Right renal cortex interstitium (tissue), 3 donors: ENCODE measurements at regions not wholly inside any gene's neighbourhood (a gene's known extent, or its start where the extent isn't known, plus 50 kb on each side); places are given as distances from the start of the nearest gene placed in this dataset.
"Not testable (repeated sequence)": the region's sequence is repeated elsewhere in the genome, so short reads cannot be mapped to it uniquely, and the experiment has no call there.

ENCODE experiments used
- DNase-seq, 3 donors: peaks; one replicate each; pipeline ENCODE4 v3.0.0-alpha.2; 2013; ENCODE audit warnings: low read depth in 3 of 3, low spot score in 2 of 3

GRCh38 chr3:178189854-178190253, 346.4 kb upstream of the KCNMB2 start:
- DNase-seq = no peak

GRCh38 chr3:178193846-178194245, 342.4 kb upstream of the KCNMB2 start:
- no peak for DNase-seq

DNA sequence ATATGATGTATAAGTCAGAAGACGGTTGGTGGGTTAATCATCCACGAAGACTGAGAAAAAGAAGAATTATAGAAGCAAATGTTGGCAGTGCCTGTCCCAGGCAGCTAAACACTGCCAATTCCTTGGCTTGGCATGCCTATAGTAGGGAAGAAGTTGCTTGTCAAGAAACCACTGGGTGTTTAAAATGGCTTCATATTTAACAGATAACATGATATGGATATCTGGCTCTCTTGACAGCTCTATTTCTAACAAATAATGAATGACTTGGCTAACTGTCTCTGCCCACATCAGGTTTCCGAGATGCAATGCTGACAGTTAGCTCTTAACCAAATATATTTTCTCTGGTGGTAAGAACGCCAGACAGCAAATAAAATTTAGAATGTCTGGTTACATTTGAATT, 341.7 kb upstream of the KCNMB2 start:
- DNase-seq = no peak

DNA sequence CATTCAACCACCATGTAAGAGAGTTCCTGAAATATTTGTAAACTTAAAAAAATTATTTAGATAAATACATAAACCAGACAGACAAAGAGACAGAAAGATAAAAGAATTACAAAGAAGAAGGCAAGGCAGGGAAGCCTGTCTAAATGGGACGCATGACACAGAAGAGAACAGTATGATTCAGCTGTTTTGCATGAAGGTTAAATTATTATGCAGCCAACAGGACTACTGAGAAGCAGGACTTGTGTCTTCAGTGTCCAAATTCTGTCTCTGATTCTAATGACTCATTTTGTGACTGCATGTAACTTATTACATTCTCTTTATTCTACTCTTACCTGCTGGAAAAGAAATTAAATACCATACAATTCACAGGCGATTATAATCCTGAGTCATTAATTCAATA, 340.4 kb upstream of the KCNMB2 start:
- no peak for DNase-seq

DNA sequence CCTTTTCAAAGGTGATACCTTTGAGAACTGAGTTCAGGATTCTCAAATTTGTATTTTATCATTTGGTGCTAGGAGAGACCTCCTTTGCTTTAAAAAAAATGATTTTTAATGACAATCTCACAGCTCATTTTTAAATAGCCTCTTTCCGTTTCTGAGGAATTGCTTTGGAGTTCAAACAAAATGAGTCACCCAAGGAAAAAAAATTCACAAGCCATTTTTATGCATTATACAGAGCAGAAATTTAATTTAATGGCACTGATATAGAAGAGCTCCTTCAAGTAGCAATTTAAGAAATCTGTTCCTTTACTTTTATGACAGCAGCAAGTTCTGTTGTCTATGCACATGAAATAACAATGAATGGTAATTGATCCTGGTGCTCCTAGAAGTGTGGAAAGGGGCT, 337.9 kb upstream of the KCNMB2 start:
- DNase-seq = no peak

- no peak for DNase-seq
Measured at GRCh38 chr3:178200316-178200715, 335.9 kb upstream of the KCNMB2 start.

GRCh38 chr3:178201714-178202113, 334.5 kb upstream of the KCNMB2 start:
- no peak for DNase-seq

DNA sequence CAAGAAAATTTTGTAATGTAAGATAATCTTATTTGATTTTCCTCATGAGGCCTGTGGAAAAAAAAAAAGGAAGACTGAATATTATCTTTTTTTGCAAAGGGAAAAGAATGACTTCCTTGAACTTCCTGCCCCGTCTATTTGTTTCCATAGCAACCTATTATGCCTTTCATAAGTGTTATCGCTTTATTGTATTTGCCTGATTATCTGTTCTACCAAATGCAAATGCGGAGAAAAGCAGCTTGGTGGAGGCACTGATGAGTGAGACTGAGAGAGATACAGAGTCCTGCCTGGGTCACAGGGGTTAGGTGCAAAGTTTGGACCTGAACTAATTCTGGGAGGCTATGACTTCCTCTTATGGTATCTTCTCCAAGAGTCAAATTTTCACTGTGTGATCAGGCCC, 334.0 kb upstream of the KCNMB2 start:
- DNase-seq = no peak

DNA sequence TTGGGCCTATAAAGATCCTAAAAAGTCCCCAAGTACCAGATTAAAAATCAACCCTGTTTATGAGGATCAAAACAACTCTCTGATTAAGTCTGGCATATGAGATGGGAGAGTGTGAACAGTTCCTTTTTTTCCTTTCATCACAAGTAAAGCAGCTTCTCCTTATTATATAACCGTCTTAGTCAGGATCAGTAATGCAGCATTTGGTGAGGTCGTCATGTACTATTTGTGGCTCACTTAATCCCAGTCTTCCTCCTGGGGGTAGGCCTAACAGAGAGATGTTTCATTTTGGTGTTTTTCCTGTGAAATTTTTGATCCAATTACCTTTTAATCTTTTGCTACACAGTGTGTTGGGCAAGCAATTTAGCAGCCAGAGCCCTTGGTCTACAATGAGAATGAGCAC, 333.1 kb upstream of the KCNMB2 start:
- no peak for DNase-seq

- DNase-seq = no peak
Measured at GRCh38 chr3:178203650-178204049, 332.6 kb upstream of the KCNMB2 start.

DNA sequence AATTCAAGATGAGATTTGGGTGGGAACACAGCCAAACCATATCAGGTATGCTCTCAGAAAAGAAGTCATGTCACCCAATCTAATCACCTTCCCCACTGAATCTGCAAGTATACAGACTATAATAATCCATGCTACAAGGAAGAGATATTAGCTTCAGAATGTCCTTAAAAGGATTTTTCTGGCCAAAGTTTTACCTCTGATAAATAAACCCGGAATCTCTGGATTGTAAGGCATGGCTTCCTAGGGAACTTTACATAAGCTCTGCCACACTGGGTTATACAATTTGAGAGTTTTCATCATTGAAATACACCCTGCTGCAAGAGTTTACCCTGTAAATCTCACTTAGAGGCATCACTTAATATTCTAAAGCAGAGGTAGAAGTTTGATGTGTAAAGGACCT, 330.5 kb upstream of the KCNMB2 start:
- no peak for DNase-seq

- DNase-seq = no peak
Measured at GRCh38 chr3:178206521-178206920, 329.7 kb upstream of the KCNMB2 start.

DNA sequence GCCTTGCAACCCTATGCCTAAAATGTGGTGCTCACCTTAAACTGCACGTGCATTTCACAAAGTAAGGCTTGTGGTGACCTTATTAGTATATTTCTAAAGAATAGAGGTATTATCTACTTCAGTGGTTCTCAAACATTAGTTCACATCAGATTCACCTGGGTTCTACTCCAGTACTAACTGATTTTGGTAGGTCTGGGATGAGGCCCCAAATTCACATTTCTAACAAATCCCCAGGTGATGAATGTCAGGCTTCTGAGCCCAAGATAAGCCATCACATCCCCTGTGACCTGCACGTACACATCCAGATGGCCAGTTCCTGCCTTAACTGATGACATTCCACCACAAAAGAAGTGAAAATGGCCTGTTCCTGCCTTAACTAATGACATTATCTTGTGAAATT, 329.1 kb upstream of the KCNMB2 start:
- DNase-seq = not testable (repeated sequence)

DNA sequence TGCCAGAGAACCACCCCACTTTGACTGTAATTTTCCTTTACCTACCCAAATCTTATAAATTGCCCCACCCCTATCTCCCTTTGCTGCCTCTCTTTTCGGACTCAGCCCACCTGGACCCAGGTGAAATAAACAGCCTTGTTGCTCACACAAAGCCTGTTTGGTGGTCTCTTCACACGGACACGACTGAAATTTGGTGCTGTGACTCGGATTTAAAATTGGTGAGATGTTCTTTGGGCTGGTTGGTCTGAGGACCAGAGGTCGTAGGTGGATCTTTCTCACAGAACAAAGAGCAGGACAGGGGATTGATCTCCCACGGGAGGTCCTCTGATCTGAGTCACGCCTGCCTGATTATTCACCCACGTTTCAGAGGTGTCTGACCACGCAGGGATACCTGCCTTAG, 328.6 kb upstream of the KCNMB2 start:
- not testable (repeated sequence) for DNase-seq

DNA sequence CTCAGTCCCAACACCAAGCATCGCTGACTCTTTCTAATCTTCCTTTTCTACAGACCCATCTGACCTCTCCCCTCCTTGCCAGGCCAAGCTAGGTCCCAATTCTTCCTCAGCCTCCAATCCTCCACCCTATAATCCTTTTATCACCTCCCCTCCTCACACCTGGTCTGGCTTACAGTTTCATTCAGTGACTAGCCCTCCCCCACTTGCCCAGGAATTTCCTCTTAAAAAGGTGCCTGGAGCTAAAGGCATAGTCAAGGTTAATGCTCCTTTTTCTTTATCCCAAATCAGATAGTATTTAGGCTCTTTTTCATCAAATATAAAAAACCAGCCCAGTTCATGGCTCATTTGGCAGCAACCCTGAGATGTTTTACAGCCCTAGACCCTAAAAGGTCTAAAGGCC, 327.1 kb upstream of the KCNMB2 start:
- DNase-seq = not testable (repeated sequence)

DNA sequence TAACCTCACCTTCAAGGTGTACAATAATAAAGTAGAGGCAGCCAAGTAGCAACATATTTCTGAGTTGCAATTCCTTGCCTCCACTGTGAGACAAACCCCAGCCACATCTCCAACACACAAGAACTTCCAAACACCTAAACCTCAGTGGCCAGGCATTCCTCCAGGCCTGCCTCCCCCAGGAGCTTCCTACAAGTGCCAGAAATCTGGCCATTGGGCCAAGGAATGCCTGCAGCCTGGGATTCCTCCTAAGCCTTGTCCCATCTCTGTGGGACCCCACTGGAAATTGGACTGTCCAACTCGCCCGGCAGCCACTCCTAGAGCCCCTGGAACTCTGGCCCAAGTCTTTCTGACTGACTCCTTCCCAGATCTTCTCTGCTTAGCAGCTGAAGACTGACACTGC, 326.6 kb upstream of the KCNMB2 start:
- DNase-seq = not testable (repeated sequence)

GRCh38 chr3:178211086-178211485, 325.1 kb upstream of the KCNMB2 start:
- DNase-seq = not testable (repeated sequence)

DNA sequence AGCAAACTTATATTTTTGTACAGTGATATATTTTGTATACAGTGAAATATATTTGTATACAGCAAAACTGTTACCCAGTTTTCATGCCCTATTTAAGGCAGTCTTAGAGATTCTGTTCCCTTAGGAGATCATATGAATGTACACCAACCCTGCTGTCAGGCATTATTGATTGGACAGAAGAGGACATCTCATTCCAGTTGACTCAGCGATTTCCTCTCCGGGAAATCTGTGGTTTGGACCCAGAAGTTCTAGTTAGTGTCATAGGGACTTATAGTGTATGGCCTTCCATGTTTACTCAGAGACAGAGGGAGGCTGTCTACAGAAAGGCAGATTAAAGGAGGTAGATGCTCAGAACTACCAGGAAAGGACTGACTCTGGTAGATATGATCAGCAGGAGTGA, 318.8 kb upstream of the KCNMB2 start:
- no peak for DNase-seq

DNA sequence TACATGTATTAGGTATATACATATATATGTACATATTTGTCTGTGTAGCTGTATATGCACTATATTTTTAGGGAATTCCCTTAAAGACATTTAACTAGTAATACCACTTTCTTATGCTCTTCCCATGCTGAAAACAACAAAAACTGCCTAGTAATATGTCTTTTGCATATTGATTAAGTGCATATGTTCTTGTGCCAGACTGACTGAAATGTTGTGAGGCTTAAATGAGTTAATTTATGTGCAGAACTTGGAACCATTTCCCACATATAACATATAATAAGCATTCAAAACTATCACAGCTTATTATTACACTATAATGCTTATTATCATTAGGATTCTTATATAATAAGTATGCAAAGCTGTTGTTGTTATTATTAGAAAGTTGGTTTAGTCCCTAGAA, 318.0 kb upstream of the KCNMB2 start:
- DNase-seq = no peak

- not testable (repeated sequence) for DNase-seq
Measured at GRCh38 chr3:178219661-178220060, 316.6 kb upstream of the KCNMB2 start.

DNA sequence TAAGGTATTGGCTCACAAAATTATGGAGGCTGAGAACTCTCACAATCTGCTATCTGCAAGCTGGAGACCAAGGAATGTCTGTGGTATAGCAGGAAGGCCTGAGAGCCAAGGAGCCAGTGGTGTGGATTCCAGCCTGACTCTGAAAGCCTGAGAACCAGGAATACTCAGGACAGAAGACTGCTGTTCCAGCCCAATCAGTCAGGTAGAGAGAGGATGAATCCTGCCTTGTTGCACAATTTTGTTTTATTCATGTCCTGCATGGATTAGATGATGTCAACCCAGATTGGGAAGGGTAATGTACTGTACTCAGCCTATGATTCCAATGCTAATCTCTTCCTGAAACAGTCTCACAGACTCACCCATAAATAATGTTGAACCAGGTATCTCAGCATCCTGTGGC, 312.4 kb upstream of the KCNMB2 start:
- no peak for DNase-seq

- no peak for DNase-seq
Measured at GRCh38 chr3:178226094-178226493, 310.1 kb upstream of the KCNMB2 start.

DNA sequence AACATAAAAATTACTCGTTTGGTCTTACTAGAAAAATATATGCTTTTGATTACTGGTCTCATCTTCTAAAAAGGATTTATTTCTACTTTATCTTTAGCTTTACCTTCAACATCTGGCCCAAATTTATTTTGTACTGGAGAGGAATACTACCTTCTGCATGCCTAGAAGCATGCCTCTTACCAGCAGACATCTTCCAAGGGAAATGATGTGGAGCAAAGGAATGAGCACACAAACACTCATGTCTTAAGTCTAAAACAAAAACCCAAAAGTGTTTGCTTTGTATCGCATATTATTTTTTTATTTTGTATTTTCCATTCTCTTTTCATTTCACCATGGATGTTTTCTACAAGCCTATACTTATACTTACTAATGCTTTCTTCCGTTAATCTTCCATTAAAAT, 304.6 kb upstream of the KCNMB2 start:
- DNase-seq = no peak
